ENCODE measurements at regions not wholly inside any gene's neighbourhood (a gene's known extent, or its start where the extent isn't known, plus 50 kb on each side); places are given as distances from the start of the nearest gene placed in this dataset.

DNA sequence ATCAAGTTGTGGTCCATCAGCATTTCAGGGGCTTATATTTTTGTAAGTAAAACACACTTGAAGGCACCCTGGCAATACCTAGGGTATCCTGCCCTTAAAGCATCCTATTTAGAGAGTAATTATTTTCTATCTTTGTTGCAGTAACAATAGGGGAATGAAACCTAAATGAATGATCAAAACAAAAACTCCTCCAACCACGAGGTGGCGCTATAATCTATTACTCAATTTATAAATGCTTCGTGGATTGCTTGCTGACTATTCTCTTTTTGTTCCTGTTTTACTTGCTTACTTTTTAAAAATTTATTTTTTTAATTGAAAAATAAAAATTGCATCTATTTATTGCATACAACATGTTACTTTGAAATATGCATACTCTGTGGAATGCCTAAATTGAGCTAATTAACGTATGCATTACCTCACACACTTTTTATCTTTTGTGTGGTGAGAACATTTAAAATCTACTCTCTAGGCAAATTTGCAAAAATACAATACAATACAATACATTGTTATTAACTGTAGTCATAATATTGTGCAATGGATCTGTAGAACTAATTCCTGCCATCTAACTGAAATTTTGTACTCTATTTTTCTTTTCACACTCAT lies 147.7 kb upstream of the BMPER start:
- TF ChIP-seq, protein P1, sequence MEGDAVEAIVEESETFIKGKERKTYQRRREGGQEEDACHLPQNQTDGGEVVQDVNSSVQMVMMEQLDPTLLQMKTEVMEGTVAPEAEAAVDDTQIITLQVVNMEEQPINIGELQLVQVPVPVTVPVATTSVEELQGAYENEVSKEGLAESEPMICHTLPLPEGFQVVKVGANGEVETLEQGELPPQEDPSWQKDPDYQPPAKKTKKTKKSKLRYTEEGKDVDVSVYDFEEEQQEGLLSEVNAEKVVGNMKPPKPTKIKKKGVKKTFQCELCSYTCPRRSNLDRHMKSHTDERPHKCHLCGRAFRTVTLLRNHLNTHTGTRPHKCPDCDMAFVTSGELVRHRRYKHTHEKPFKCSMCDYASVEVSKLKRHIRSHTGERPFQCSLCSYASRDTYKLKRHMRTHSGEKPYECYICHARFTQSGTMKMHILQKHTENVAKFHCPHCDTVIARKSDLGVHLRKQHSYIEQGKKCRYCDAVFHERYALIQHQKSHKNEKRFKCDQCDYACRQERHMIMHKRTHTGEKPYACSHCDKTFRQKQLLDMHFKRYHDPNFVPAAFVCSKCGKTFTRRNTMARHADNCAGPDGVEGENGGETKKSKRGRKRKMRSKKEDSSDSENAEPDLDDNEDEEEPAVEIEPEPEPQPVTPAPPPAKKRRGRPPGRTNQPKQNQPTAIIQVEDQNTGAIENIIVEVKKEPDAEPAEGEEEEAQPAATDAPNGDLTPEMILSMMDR (IDR thresholded peaks at IDR 0.05; ENCODE audit: insufficient read depth, low read depth, low read length): peak; percentile 63
- no peak for TF ChIP-seq EZH2 (IDR thresholded peaks at IDR 0.05; ENCODE audit: insufficient read depth, low read length)
